ENCODE measurements at regions not wholly inside any gene's neighbourhood (a gene's known extent, or its start where the extent isn't known, plus 50 kb on each side); places are given as distances from the start of the nearest gene placed in this dataset.

GRCh38 chr14:51451561-51451960, 200.1 kb upstream of the FRMD6 start:
- TF ChIP-seq L3MBTL2 (conservative IDR thresholded peaks at IDR 0.05) (no peak), FOXA1 (IDR thresholded peaks at IDR 0.05) (no peak), BHLHE40 (IDR thresholded peaks at IDR 0.05; ENCODE audit: borderline replicate concordance) (no peak), FOXK2 (IDR thresholded peaks at IDR 0.05) (no peak), LEF1 (IDR thresholded peaks at IDR 0.05; ENCODE audit: borderline replicate concordance) (no peak), FOXM1 (IDR thresholded peaks at IDR 0.05; ENCODE audit: borderline replicate concordance) (no peak), SP1 (IDR thresholded peaks at IDR 0.05) (no peak), HDGF (IDR thresholded peaks at IDR 0.05; ENCODE audit: borderline replicate concordance) (no peak), TARDBP (IDR thresholded peaks at IDR 0.05) (no peak), PKNOX1 (IDR thresholded peaks at IDR 0.05) (no peak), CTBP1 (IDR thresholded peaks at IDR 0.05; ENCODE audit: borderline replicate concordance) (no peak), SUZ12 (IDR thresholded peaks at IDR 0.05) (no peak), ZNF384 (IDR thresholded peaks at IDR 0.05) (no peak)

All from HEK293T (cell line).